DOHH2 (cell line): ENCODE measurements at regions not wholly inside any gene's neighbourhood (a gene's known extent, or its start where the extent isn't known, plus 50 kb on each side); places are given as distances from the start of the nearest gene placed in this dataset.

ENCODE experiments used
- H3F3A ChIP-seq: fragments of 200-600 bp; sonication (generic), shearing (Covaris generic); 2 replicates; pipeline ENCODE4 v1.6.0; 2016; ENCODE audit warnings: antibody characterized with exemption, mild to moderate bottlenecking; ENCODE audit not compliant: control insufficient read depth, insufficient read depth
- H3K27ac ChIP-seq: fragments of 200-600 bp; sonication (generic); 2 replicates; pipeline ENCODE4 v1.5.1; 2014; ENCODE audit warnings: low read depth, mild to moderate bottlenecking, low read length, moderate library complexity
- H3K27me3 ChIP-seq: fragments of 200-600 bp; sonication (generic); 2 replicates; pipeline ENCODE4 v1.6.1; 2014; ENCODE audit warnings: mild to moderate bottlenecking, low read length, mixed read lengths; ENCODE audit not compliant: control insufficient read depth
- H3K36me3 ChIP-seq: fragments of 200-600 bp; sonication (generic); 2 replicates; pipeline ENCODE4 v1.6.1; 2014; ENCODE audit warnings: mild to moderate bottlenecking, low read length, moderate library complexity, mixed read lengths; ENCODE audit not compliant: control insufficient read depth
- H3K4me1 ChIP-seq: fragments of 200-600 bp; sonication (generic); 2 replicates; pipeline ENCODE4 v1.6.1; 2014; ENCODE audit warnings: mild to moderate bottlenecking, low read length, mixed read lengths; ENCODE audit not compliant: control insufficient read depth
- H3K4me2 ChIP-seq: fragments of 200-600 bp; sonication (generic); 2 replicates; pipeline ENCODE4 v1.6.0; 2014; ENCODE audit warnings: mild to moderate bottlenecking, low read length, moderate library complexity
- H3K4me3 ChIP-seq: fragments of 200-600 bp; sonication (generic); 2 replicates; pipeline ENCODE4 v1.5.1; 2014; ENCODE audit warnings: mild to moderate bottlenecking, low read length, mixed read lengths
- H3K79me2 ChIP-seq: fragments of 200-600 bp; sonication (generic); 2 replicates; pipeline ENCODE4 v1.6.1; 2014; ENCODE audit warnings: mild to moderate bottlenecking, low read length, mixed read lengths; ENCODE audit not compliant: control insufficient read depth
- H3K9me2 ChIP-seq: fragments of 200-600 bp; sonication (generic); replicated peaks from 2 replicates; pipeline ENCODE4 v1.6.1; 2014; ENCODE audit warnings: mild to moderate bottlenecking, low read length, mixed read lengths; ENCODE audit not compliant: control insufficient read depth
- H3K9me3 ChIP-seq: fragments of 200-600 bp; sonication (generic); 2 replicates; pipeline ENCODE4 v1.6.1; 2014; ENCODE audit warnings: antibody characterized with exemption, low read length, mixed read lengths; ENCODE audit not compliant: control insufficient read depth, insufficient read depth
- H4K20me1 ChIP-seq: fragments of 200-600 bp; sonication (generic); 2 replicates; pipeline ENCODE4 v1.6.0; 2014; ENCODE audit warnings: low read depth, mild to moderate bottlenecking, antibody characterized with exemption, low read length, moderate library complexity; ENCODE audit not compliant: control insufficient read depth, insufficient read depth
- CTCF ChIP-seq: fragments of 200-600 bp; sonication (generic); IDR thresholded peaks from one replicate; pipeline ENCODE4 v1.5.1; 2014; ENCODE audit warnings: antibody characterized with exemption, mild to moderate bottlenecking, low read depth, low read length; ENCODE audit not compliant: poor library complexity, severe bottlenecking
- EZH2phosphoT487 ChIP-seq: fragments of 200-600 bp; sonication (generic); IDR thresholded peaks from 2 replicates; pipeline ENCODE4 v1.6.1; 2017; ENCODE audit warnings: borderline replicate concordance, mild to moderate bottlenecking, antibody characterized with exemption, low read length, moderate library complexity, mixed read lengths

GRCh38 chr7:106382129-106382528 is 97.3 kb upstream of the NAMPT start:
- Histone ChIP-seq H3F3A (no peaks in the 10 kb centered on the region), H3K36me3 (no peaks in the 10 kb centered on the region), H4K20me1 (no peaks in the 10 kb centered on the region), H3K4me2 (no peak overlapping the region), H3K9me2 (no peaks in the 10 kb centered on the region), H3K27ac (no peak overlapping the region), H3K27me3 (peaks cover 11% of the 10 kb centered on the region; the same call in 1 of the 2 replicates), H3K79me2 (no peaks in the 10 kb centered on the region), H3K9me3 (no peaks in the 10 kb centered on the region), H3K4me1 (no peaks in the 10 kb centered on the region), H3K4me3 (no peak overlapping the region)
- TF ChIP-seq CTCF (no peak), EZH2phosphoT487 (no peak)

GRCh38 chr7:106381252-106381651 is 96.5 kb upstream of the NAMPT start:
- H3K4me3 ChIP-seq: no peak overlapping the region
- H3K36me3 ChIP-seq: no peaks in the 10 kb centered on the region
- no peaks in the 10 kb centered on the region for H3K79me2 ChIP-seq
- no peaks in the 10 kb centered on the region for H3K4me1 ChIP-seq
- H3K27ac ChIP-seq: no peak overlapping the region
- peaks cover 11% of the 10 kb centered on the region; the same call in 1 of the 2 replicates for H3K27me3 ChIP-seq
- H3K4me2 ChIP-seq: no peak overlapping the region
- no peaks in the 10 kb centered on the region for H3K9me3 ChIP-seq
- no peaks in the 10 kb centered on the region for H4K20me1 ChIP-seq
- H3K9me2 ChIP-seq: no peaks in the 10 kb centered on the region
- TF ChIP-seq CTCF (no peak), EZH2phosphoT487 (no peak)
- no peaks in the 10 kb centered on the region for H3F3A ChIP-seq

GRCh38 chr7:106377847-106378361 is 93.1 kb upstream of the NAMPT start:
- Histone ChIP-seq H3F3A (no peaks in the 10 kb centered on the region), H3K27me3 (peaks cover 17% of the 10 kb centered on the region), H3K27ac (no peak overlapping the region), H3K4me2 (no peak overlapping the region), H3K36me3 (no peaks in the 10 kb centered on the region), H3K4me3 (no peak overlapping the region), H3K4me1 (no peaks in the 10 kb centered on the region), H4K20me1 (no peaks in the 10 kb centered on the region), H3K79me2 (no peaks in the 10 kb centered on the region), H3K9me2 (no peaks in the 10 kb centered on the region), H3K9me3 (no peaks in the 10 kb centered on the region)
- no peak for TF ChIP-seq EZH2phosphoT487
- no peak for TF ChIP-seq CTCF
